GM12892 (cell line): ENCODE measurements at regions not wholly inside any gene's neighbourhood (a gene's known extent, or its start where the extent isn't known, plus 50 kb on each side); places are given as distances from the start of the nearest gene placed in this dataset.

Experiments used
- POLR2A ChIP-seq: IDR thresholded peaks from 2 replicates; pipeline ENCODE4 v1.6.1; 2011; ENCODE audit warnings: low read depth, low read length, control low read depth
- POLR2AphosphoS5 ChIP-seq: IDR thresholded peaks from 2 replicates; pipeline ENCODE4 v1.6.1; 2011; ENCODE audit warnings: low read depth, low read length, control low read depth

- no peak for TF ChIP-seq POLR2A
- no peak for TF ChIP-seq POLR2AphosphoS5
These were observed 219.8 kb upstream of the BMPER start for GRCh38 chr7:33685503-33685902.
